ENCODE measurements at regions not wholly inside any gene's neighbourhood (a gene's known extent, or its start where the extent isn't known, plus 50 kb on each side); places are given as distances from the start of the nearest gene placed in this dataset.

DNA sequence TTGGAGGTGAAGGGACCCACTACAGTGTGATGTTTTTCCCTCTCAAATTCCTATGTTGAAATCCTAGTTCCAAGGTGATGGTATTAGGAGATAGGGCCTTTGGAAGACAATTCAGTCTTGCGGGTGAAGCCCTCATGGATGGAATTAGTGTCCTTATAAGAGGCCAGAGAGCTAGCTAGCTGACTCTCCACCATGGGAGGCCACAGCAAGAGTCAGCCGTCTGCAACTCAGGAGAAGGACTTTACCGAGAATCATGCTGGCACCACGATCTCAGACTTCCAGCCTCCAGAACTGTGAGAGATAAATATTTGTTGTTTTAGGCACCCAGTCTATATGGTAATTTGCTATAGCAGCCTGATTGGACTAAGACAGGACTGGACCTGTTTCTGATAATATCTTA is 461.4 kb downstream of the TSN start:
- DNase-seq (no peak), FAIRE-seq (no peak)
- no peak overlapping the region for H3K27ac ChIP-seq (ENCODE audit: low read depth in 2 of 2, low read length in 2 of 2)
- H3K4me3 ChIP-seq (ENCODE audit: low read length in 3 of 3) = no peak overlapping the region
- H3K9me3 ChIP-seq (ENCODE audit: control insufficient read depth in 2 of 3, insufficient read depth in 1 of 3, low read length in 3 of 3) = no peaks in the 10 kb centered on the region
- TF ChIP-seq, protein P1, sequence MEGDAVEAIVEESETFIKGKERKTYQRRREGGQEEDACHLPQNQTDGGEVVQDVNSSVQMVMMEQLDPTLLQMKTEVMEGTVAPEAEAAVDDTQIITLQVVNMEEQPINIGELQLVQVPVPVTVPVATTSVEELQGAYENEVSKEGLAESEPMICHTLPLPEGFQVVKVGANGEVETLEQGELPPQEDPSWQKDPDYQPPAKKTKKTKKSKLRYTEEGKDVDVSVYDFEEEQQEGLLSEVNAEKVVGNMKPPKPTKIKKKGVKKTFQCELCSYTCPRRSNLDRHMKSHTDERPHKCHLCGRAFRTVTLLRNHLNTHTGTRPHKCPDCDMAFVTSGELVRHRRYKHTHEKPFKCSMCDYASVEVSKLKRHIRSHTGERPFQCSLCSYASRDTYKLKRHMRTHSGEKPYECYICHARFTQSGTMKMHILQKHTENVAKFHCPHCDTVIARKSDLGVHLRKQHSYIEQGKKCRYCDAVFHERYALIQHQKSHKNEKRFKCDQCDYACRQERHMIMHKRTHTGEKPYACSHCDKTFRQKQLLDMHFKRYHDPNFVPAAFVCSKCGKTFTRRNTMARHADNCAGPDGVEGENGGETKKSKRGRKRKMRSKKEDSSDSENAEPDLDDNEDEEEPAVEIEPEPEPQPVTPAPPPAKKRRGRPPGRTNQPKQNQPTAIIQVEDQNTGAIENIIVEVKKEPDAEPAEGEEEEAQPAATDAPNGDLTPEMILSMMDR (IDR thresholded peaks at IDR 0.05; ENCODE audit: borderline replicate concordance, extremely low read depth, insufficient read depth) = no peak
- H3K9ac ChIP-seq (ENCODE audit: low read length in 3 of 3) = no peak overlapping the region
- intact Hi-C loops (cut with DNase I) = no loop called here
- no peaks in the 10 kb centered on the region for H3K4me1 ChIP-seq (ENCODE audit: control insufficient read depth in 2 of 3, insufficient read depth in 2 of 3, low read depth in 1 of 3, low read length in 3 of 3)
- no peaks in the 10 kb centered on the region for H3K27me3 ChIP-seq (ENCODE audit: control insufficient read depth, insufficient read depth, low read length)
- no peaks in the 10 kb centered on the region for H3K36me3 ChIP-seq (ENCODE audit: control insufficient read depth in 2 of 3, insufficient read depth in 3 of 3, low read length in 3 of 3)

GRCh38 chr2:122218596-122218995 is 463.1 kb downstream of the TSN start:
- Histone ChIP-seq H3K9ac (ENCODE audit: low read length in 3 of 3) (no peak overlapping the region), H3K4me1 (ENCODE audit: control insufficient read depth in 2 of 3, insufficient read depth in 2 of 3, low read depth in 1 of 3, low read length in 3 of 3) (no peaks in the 10 kb centered on the region), H3K36me3 (ENCODE audit: control insufficient read depth in 2 of 3, insufficient read depth in 3 of 3, low read length in 3 of 3) (no peaks in the 10 kb centered on the region), H3K27ac (ENCODE audit: low read depth in 2 of 2, low read length in 2 of 2) (no peak overlapping the region), H3K27me3 (ENCODE audit: control insufficient read depth, insufficient read depth, low read length) (no peaks in the 10 kb centered on the region), H3K4me3 (ENCODE audit: low read length in 3 of 3) (no peak overlapping the region), H3K9me3 (ENCODE audit: control insufficient read depth in 2 of 3, insufficient read depth in 1 of 3, low read length in 3 of 3) (no peaks in the 10 kb centered on the region)
- intact Hi-C loops (cut with DNase I) = no loop called here
- FAIRE-seq (no peak), DNase-seq (peak in 3 of 5 donors; percentile 19 to 53 (median 23))
- TF ChIP-seq, protein P1 (IDR thresholded peaks at IDR 0.05; ENCODE audit: borderline replicate concordance, extremely low read depth, insufficient read depth) = no peak

GRCh38 chr2:122219504-122219903 is 464.1 kb downstream of the TSN start:
- FAIRE-seq (no peak), DNase-seq (no peak)
- no peaks in the 10 kb centered on the region for H3K27me3 ChIP-seq (ENCODE audit: control insufficient read depth, insufficient read depth, low read length)

More at GRCh38 chr2:122219504-122219903, 464.1 kb downstream of the TSN start:
- Histone ChIP-seq H3K9ac (ENCODE audit: low read length in 3 of 3) (no peak overlapping the region), H3K9me3 (ENCODE audit: control insufficient read depth in 2 of 3, insufficient read depth in 1 of 3, low read length in 3 of 3) (no peaks in the 10 kb centered on the region), H3K36me3 (ENCODE audit: control insufficient read depth in 2 of 3, insufficient read depth in 3 of 3, low read length in 3 of 3) (no peaks in the 10 kb centered on the region), H3K4me3 (ENCODE audit: low read length in 3 of 3) (no peak overlapping the region), H3K27ac (ENCODE audit: low read depth in 2 of 2, low read length in 2 of 2) (no peak overlapping the region), H3K4me1 (ENCODE audit: control insufficient read depth in 2 of 3, insufficient read depth in 2 of 3, low read depth in 1 of 3, low read length in 3 of 3) (no peaks in the 10 kb centered on the region)
- intact Hi-C loops (cut with DNase I) = no loop called here
- TF ChIP-seq, protein P1 (IDR thresholded peaks at IDR 0.05; ENCODE audit: borderline replicate concordance, extremely low read depth, insufficient read depth) = no peak
